ENCODE measurements at regions not wholly inside any gene's neighbourhood (a gene's known extent, or its start where the extent isn't known, plus 50 kb on each side); places are given as distances from the start of the nearest gene placed in this dataset.

GRCh38 chr9:115615821-115616665, 498.1 kb upstream of the TNC start:
- DNase-seq (ENCODE audit: low read depth): peak; percentile 97

- no peak for DNase-seq (ENCODE audit: low read depth)
Measured at GRCh38 chr9:115616666-115617239, 498.8 kb upstream of the TNC start.

- DNase-seq (ENCODE audit: low read depth): no peak
Measured at GRCh38 chr9:115625251-115625650, 507.3 kb upstream of the TNC start.

- no peak for DNase-seq (ENCODE audit: low read depth)
Measured at GRCh38 chr9:115625954-115626353, 508.0 kb upstream of the TNC start.

- DNase-seq (ENCODE audit: low read depth): no peak
Measured at GRCh38 chr9:115627511-115627910, 509.6 kb upstream of the TNC start.

- peak; percentile 52 for DNase-seq (ENCODE audit: low read depth)
Measured at GRCh38 chr9:115628426-115628825, 510.5 kb upstream of the TNC start.

- peak; percentile 84 for DNase-seq (ENCODE audit: low read depth)
Measured at GRCh38 chr9:115629879-115630840, 512.2 kb upstream of the TNC start.

GRCh38 chr9:115632391-115632790, 514.4 kb upstream of the TNC start:
- no peak for DNase-seq (ENCODE audit: low read depth)

GRCh38 chr9:115633104-115633503, 515.1 kb upstream of the TNC start:
- DNase-seq (ENCODE audit: low read depth): peak; percentile 76

- no peak for DNase-seq (ENCODE audit: low read depth)
Measured at GRCh38 chr9:115635680-115636383, 517.8 kb upstream of the PAPPA start.

- no peak for DNase-seq (ENCODE audit: low read depth)
Measured at GRCh38 chr9:115636596-115636995, 517.0 kb upstream of the PAPPA start.

GRCh38 chr9:115637661-115638060, 515.9 kb upstream of the PAPPA start:
- no peak for DNase-seq (ENCODE audit: low read depth)

- peak; percentile 83 for DNase-seq (ENCODE audit: low read depth)
Measured at GRCh38 chr9:115640887-115641286, 512.7 kb upstream of the PAPPA start.

- DNase-seq (ENCODE audit: low read depth): no peak
Measured at GRCh38 chr9:115642285-115642684, 511.3 kb upstream of the PAPPA start.

GRCh38 chr9:115643948-115644727, 509.5 kb upstream of the PAPPA start:
- DNase-seq (ENCODE audit: low read depth): no peak

GRCh38 chr9:115649991-115650472, 503.6 kb upstream of the PAPPA start:
- DNase-seq (ENCODE audit: low read depth): peak; percentile 78

- peak; percentile 57 for DNase-seq (ENCODE audit: low read depth)
Measured at GRCh38 chr9:115650768-115651167, 502.8 kb upstream of the PAPPA start.

GRCh38 chr9:115651461-115651860, 502.1 kb upstream of the PAPPA start:
- no peak for DNase-seq (ENCODE audit: low read depth)

GRCh38 chr9:115653171-115653606, 500.4 kb upstream of the PAPPA start:
- peak; percentile 69 for DNase-seq (ENCODE audit: low read depth)

GRCh38 chr9:115657695-115658094, 495.9 kb upstream of the PAPPA start:
- no peak for DNase-seq (ENCODE audit: low read depth)

- DNase-seq (ENCODE audit: low read depth): no peak
Measured at GRCh38 chr9:115665519-115665918, 488.1 kb upstream of the PAPPA start.
